ENCODE measurements at regions not wholly inside any gene's neighbourhood (a gene's known extent, or its start where the extent isn't known, plus 50 kb on each side); places are given as distances from the start of the nearest gene placed in this dataset.

DNA sequence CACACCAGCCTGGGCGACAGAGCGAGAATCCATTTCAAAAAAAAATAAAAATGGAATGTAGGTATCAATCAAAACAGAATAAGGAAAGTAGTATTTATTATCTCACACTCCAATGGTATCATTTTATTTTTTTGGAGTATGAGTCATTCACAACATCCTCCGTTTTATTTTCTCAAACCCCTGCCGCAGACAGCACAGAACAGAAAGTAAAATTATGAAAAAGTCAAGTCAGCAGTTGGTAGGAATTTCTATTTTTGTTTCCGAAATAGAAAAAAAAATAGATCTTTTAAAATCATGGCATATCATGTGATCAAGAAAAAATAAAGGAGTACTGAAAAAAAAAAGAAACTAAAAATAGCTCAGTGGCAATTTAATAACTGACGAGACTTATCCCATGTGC lies 490.7 kb upstream of the TENM3 start:
- TF ChIP-seq ZFX (IDR thresholded peaks at IDR 0.05) = no peak
- TF ChIP-seq, protein P1, sequence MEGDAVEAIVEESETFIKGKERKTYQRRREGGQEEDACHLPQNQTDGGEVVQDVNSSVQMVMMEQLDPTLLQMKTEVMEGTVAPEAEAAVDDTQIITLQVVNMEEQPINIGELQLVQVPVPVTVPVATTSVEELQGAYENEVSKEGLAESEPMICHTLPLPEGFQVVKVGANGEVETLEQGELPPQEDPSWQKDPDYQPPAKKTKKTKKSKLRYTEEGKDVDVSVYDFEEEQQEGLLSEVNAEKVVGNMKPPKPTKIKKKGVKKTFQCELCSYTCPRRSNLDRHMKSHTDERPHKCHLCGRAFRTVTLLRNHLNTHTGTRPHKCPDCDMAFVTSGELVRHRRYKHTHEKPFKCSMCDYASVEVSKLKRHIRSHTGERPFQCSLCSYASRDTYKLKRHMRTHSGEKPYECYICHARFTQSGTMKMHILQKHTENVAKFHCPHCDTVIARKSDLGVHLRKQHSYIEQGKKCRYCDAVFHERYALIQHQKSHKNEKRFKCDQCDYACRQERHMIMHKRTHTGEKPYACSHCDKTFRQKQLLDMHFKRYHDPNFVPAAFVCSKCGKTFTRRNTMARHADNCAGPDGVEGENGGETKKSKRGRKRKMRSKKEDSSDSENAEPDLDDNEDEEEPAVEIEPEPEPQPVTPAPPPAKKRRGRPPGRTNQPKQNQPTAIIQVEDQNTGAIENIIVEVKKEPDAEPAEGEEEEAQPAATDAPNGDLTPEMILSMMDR (conservative IDR thresholded peaks at IDR 0.05) = no peak

GRCh38 chr4:181753207-181753606 lies 490.0 kb upstream of the TENM3 start:
- no peak for TF ChIP-seq ZFX (IDR thresholded peaks at IDR 0.05)
- TF ChIP-seq, protein P1 (conservative IDR thresholded peaks at IDR 0.05) = no peak
- H3K27ac ChIP-seq = no peak overlapping the region

More for the DNA sequence above, 490.7 kb upstream of the TENM3 start:
- no peak overlapping the region for H3K27ac ChIP-seq

GRCh38 chr4:181755846-181756245 lies 487.4 kb upstream of the TENM3 start:
- no peak overlapping the region for H3K27ac ChIP-seq
- no peak for TF ChIP-seq ZFX (IDR thresholded peaks at IDR 0.05)
- TF ChIP-seq, protein P1 (conservative IDR thresholded peaks at IDR 0.05) = no peak

DNA sequence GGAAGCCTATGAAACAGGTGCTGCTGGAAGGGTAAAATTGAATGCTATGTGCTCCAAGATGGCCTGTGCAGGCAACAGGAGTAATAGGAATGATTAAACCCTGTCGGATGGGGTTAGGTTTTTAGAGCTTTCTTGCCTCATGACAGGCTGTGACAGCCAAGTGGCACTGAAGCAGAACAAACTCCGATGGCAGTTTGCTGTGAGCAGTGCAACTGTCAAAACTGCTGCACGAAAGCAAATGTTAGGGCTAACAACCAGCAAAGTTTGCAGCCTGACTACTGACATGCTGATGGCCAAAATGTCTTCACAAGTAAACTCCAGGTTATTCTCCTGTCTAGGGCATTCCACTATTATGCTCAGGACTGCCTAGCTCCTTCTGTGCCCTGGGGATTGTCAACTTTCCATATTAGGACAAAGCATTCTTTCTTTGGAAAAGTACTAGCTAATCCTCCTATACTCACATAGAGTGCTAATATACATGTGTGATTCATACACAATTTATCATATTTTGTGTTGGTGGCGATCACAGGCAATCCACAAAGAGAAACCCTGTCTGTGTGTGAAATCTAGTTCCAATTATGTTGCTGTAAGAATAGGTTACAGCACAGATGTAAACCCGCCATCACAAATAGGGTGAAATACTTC lies 486.6 kb upstream of the TENM3 start:
- TF ChIP-seq, protein P1 (conservative IDR thresholded peaks at IDR 0.05) = no peak
- TF ChIP-seq ZFX (IDR thresholded peaks at IDR 0.05) = no peak
- H3K27ac ChIP-seq = no peak overlapping the region

DNA sequence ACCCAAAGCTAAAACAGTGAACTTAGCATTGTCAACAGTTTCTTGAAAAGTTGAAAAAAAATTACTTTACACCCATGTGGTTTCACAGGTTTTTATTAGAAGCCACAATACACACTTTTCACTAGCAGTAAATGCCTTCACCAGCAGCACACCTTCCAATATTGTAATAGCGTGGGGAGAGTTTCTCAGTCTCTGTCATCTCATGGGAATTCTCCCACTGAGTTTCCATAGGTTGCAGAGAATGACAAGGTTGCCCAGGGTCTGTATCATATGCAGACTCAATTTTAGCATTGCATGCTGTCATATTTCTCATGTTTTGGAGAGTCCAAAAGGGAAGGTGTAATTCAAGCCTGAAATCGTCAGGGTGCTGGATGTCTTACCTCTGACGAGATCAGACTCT lies 486.1 kb upstream of the TENM3 start:
- H3K27ac ChIP-seq = no peak overlapping the region
- no peak for TF ChIP-seq ZFX (IDR thresholded peaks at IDR 0.05)
- TF ChIP-seq, protein P1 (conservative IDR thresholded peaks at IDR 0.05) = no peak

- TF ChIP-seq, protein P1 (conservative IDR thresholded peaks at IDR 0.05) = no peak
- no peak for TF ChIP-seq ZFX (IDR thresholded peaks at IDR 0.05)
- no peak overlapping the region for H3K27ac ChIP-seq
Observed at GRCh38 chr4:181757910-181758660, 485.1 kb upstream of the TENM3 start.

DNA sequence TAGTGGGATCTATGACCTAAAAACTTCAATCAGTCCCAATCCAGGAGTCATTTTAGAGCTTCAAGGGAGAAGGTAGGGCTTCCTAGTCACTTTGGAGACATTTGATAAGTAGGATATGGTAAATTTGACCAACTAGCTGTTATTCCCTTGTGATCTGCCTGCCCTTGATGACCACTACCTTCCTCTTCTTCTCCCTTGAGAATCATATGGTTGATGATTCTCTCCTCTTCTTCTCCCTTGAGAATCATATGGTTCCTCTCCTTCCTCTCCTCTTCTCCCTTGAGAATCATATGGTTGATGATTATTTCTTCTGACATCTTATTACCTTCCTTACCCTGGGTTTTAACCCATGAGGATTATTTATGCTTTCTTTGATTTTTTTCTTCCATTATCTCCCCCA lies 482.6 kb upstream of the TENM3 start:
- TF ChIP-seq, protein P1 (conservative IDR thresholded peaks at IDR 0.05) = no peak
- TF ChIP-seq ZFX (IDR thresholded peaks at IDR 0.05) = no peak
- no peak overlapping the region for H3K27ac ChIP-seq

Data from C4-2B (cell line).